ENCODE measurements at regions not wholly inside any gene's neighbourhood (a gene's known extent, or its start where the extent isn't known, plus 50 kb on each side); places are given as distances from the start of the nearest gene placed in this dataset.

DNA sequence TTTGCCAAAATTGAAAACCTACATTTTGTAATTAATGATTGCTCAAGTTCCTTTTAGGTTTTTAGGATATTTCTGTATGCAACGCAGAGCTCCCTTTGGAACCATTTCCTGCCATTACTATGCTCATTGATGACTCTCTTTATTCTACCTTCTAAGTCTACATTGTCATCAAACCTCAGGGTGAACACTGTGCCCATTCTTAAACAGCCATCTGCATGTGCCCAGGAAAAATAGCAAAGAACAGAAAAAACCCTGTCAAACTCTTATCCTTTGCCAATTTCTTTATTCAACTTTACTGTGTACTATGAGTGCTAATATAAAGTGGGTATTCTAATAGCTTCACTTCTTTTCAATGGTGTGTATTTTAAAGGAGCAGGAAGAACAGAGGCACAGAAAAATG is 1455.9 kb downstream of the ADGRL3 start:
- TF ChIP-seq EP300 (IDR thresholded peaks at IDR 0.05) (no peak), POLR2A (IDR thresholded peaks at IDR 0.05) (no peak), POLR2AphosphoS5 (IDR thresholded peaks at IDR 0.05) (no peak)
- TF ChIP-seq, protein P1, sequence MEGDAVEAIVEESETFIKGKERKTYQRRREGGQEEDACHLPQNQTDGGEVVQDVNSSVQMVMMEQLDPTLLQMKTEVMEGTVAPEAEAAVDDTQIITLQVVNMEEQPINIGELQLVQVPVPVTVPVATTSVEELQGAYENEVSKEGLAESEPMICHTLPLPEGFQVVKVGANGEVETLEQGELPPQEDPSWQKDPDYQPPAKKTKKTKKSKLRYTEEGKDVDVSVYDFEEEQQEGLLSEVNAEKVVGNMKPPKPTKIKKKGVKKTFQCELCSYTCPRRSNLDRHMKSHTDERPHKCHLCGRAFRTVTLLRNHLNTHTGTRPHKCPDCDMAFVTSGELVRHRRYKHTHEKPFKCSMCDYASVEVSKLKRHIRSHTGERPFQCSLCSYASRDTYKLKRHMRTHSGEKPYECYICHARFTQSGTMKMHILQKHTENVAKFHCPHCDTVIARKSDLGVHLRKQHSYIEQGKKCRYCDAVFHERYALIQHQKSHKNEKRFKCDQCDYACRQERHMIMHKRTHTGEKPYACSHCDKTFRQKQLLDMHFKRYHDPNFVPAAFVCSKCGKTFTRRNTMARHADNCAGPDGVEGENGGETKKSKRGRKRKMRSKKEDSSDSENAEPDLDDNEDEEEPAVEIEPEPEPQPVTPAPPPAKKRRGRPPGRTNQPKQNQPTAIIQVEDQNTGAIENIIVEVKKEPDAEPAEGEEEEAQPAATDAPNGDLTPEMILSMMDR (IDR thresholded peaks at IDR 0.05) = no peak
